HepG2 (cell line): ENCODE measurements at regions not wholly inside any gene's neighbourhood (a gene's known extent, or its start where the extent isn't known, plus 50 kb on each side); places are given as distances from the start of the nearest gene placed in this dataset.

Source experiments
- ATAC-seq: fragments of 200-7000 bp; cut with Tn5 transposase; 3 replicates; pipeline ENCODE4 v1.9.1; 2020; ENCODE audit warnings: mild to moderate bottlenecking, moderate library complexity
- BruUV-seq: library from RNA; stranded (reverse); fragments of 400-500 nt; replicated peaks from 2 replicates; lab custom pipeline; 2021; lab: Mats Ljungman, UMichigan
- CTCF ChIA-PET: fragments of 300-600 bp; formaldehyde crosslinking; extraction: SDS; loops from one replicate; lab custom pipeline; 2021; ENCODE audit warnings: low total read pairs, inconsistent platforms, low intra/inter-chr PET ratio; lab: Yijun Ruan, JAX
- POLR2A ChIA-PET: fragments of 350-600 bp; sonication (Branson Sonifier 250); formaldehyde crosslinking; loops from one replicate; lab custom pipeline; 2020; ENCODE audit warnings: antibody characterized with exemption, inconsistent platforms; lab: Yijun Ruan, JAX
- DNase-seq: peaks from one replicate; pipeline ENCODE4 v3.0.0-alpha.2; 2015; ENCODE audit warnings: low spot score
- FAIRE-seq: peaks from 3 replicates; lab custom pipeline; 2011; peaks lifted over from hg19 to GRCh38; lab: Jason Lieb, UNC
- H2AFZ ChIP-seq: one replicate; pipeline ENCODE4 v1.6.1; 2011; ENCODE audit warnings: low read length, inconsistent platforms
- H3K27ac ChIP-seq: fragments of 300-600 bp; 3 replicates; pipeline ENCODE4 v1.8.0; 2011; ENCODE audit warnings: mixed run types, mild to moderate bottlenecking, mixed read lengths, low read length, inconsistent platforms; ENCODE audit not compliant: insufficient read depth; ENCODE audit errors: extremely low read length
- H3K27me3 ChIP-seq, 2 experiments: fragments of 200-600 bp in 1 of 2; 2 replicates in 1 of 2; 3 replicates in 1 of 2; pipeline versions ENCODE4 v1.6.0 to v1.8.0; 2011; ENCODE audit warnings: low read length in 2 of 2, mild to moderate bottlenecking in 2 of 2, moderate library complexity in 2 of 2, inconsistent platforms in 1 of 2; ENCODE audit not compliant: insufficient read depth in 2 of 2, control insufficient read depth in 1 of 2
- H3K36me3 ChIP-seq, 2 experiments: fragments of 200-600 bp in 1 of 2; replicated peaks in 1 of 2; 2 replicates in 1 of 2; 3 replicates in 1 of 2; pipeline versions ENCODE4 v1.5.1 to v1.8.0; 2011; ENCODE audit warnings: low read length in 2 of 2, inconsistent platforms in 1 of 2; ENCODE audit not compliant: insufficient read depth in 2 of 2, control insufficient read depth in 1 of 2
- H3K4me1 ChIP-seq: 2 replicates; pipeline ENCODE4 v1.5.1; 2012; ENCODE audit warnings: low read length, inconsistent platforms; ENCODE audit not compliant: insufficient read depth
- H3K4me2 ChIP-seq: 2 replicates; pipeline ENCODE4 v1.6.0; 2011; ENCODE audit warnings: low read depth, low read length, inconsistent platforms
- H3K4me3 ChIP-seq, 3 experiments: fragments of 200-600 bp in 1 of 3; sonication (generic), shearing (Covaris generic) in 1 of 3; replicated peaks in 1 of 3; 2 replicates each; pipeline ENCODE4 v1.5.1; 2011 to 2016; ENCODE audit warnings: low read length in 3 of 3, inconsistent platforms in 2 of 3, low read depth in 2 of 3, mild to moderate bottlenecking in 2 of 3, control low read depth in 1 of 3, mixed read lengths in 1 of 3; ENCODE audit not compliant: insufficient read depth in 1 of 3
- H3K79me2 ChIP-seq: one replicate; pipeline ENCODE4 v1.6.1; 2011; ENCODE audit warnings: low read length, inconsistent platforms; ENCODE audit not compliant: insufficient read depth
- H3K9ac ChIP-seq: 2 replicates; pipeline ENCODE4 v1.6.0; 2011; ENCODE audit warnings: mild to moderate bottlenecking, low read depth, low read length, inconsistent platforms; ENCODE audit not compliant: insufficient read depth
- H3K9me3 ChIP-seq: 2 replicates; pipeline ENCODE4 v1.5.1; 2012; ENCODE audit warnings: mild to moderate bottlenecking, low read length
- H4K20me1 ChIP-seq: 2 replicates; pipeline ENCODE4 v1.6.0; 2011; ENCODE audit warnings: inconsistent platforms, mild to moderate bottlenecking, low read length, moderate library complexity; ENCODE audit not compliant: insufficient read depth
- JUND ChIP-seq: sonication (generic); formaldehyde crosslinking; IDR thresholded peaks from 2 replicates; pipeline ENCODE4 v1.8.0; 2022; ENCODE audit warnings: mild to moderate bottlenecking, missing genetic modification reagents
- MAFK ChIP-seq, 2 experiments: IDR thresholded peaks in 1 of 2; conservative IDR thresholded peaks in 1 of 2; 2 replicates each; pipeline ENCODE4 v1.6.1; 2011; ENCODE audit warnings: improper control_type of control experiment in 2 of 2, low read length in 2 of 2
- PTBP1 ChIP-seq: fragments of 200-400 bp; formaldehyde crosslinking; IDR thresholded peaks from 2 replicates; pipeline ENCODE4 v1.6.1; 2018; ENCODE audit warnings: low read length, low read depth; ENCODE audit not compliant: poor library complexity, severe bottlenecking
- ZNF468 ChIP-seq: sonication (generic); formaldehyde crosslinking; IDR thresholded peaks from 2 replicates; pipeline ENCODE4 v1.8.0; 2022; ENCODE audit warnings: mild to moderate bottlenecking, moderate library complexity, missing genetic modification reagents
- WGBS: methylation state at CpG from one replicate; pipeline ENCODE4 v1.1.6; 2017; ENCODE audit warnings: low lambda C conversion rate; 5-methylcytosine and 5-hydroxymethylcytosine counted together
- in situ Hi-C: cut with HindIII; loops from 2 replicates; pipeline ENCODE4 v1.10.0; 2017; ENCODE audit warnings: low pct_unique_long_range_greater_than_20kb; ENCODE audit not compliant: extremely low pct_ligation_motif_present
- intact Hi-C: fragments of 100-400 bp; cut with micrococcal nuclease; formaldehyde crosslinking; loops from one replicate; pipeline ENCODE4 v1.10.0; 2022; ENCODE audit not compliant: unreplicated experiment

GRCh38 chr20:52004018-52004417 is 187.6 kb downstream of the ZFP64 start:
- H3K9me3 ChIP-seq: no peaks in the 10 kb centered on the region
- FAIRE-seq: no peak
- peaks cover 34% of the 10 kb centered on the region for H3K4me1 ChIP-seq
- intact Hi-C loops: loop anchor here (5.0 kb wide), 1 partner anchor 58 kb away; no protein-coding TSS in a partner anchor
- TF ChIP-seq JUND (CRISPR knock-in tag): no peak
- no peak for DNase-seq
- POLR2A ChIA-PET: no interaction called here
- H3K27me3 ChIP-seq: no peaks in the 10 kb centered on the region
- CTCF ChIA-PET: no interaction called here
- no peak for ATAC-seq
- no peak overlapping the region for H3K9ac ChIP-seq
- in situ Hi-C loops: no loop called here
- H3K4me2 ChIP-seq: no peak overlapping the region
- H3K27ac ChIP-seq: no peak overlapping the region
- H3K79me2 ChIP-seq: no peaks in the 10 kb centered on the region
- 79% methylated on average over 5 of the region's 5 CpGs for WGBS
- no peak overlapping the region for H2AFZ ChIP-seq
- BruUV-seq: no TSS peak
- no peaks in the 10 kb centered on the region for H4K20me1 ChIP-seq
- H3K4me3 ChIP-seq: no peak overlapping the region
- no peaks in the 10 kb centered on the region for H3K36me3 ChIP-seq

DNA sequence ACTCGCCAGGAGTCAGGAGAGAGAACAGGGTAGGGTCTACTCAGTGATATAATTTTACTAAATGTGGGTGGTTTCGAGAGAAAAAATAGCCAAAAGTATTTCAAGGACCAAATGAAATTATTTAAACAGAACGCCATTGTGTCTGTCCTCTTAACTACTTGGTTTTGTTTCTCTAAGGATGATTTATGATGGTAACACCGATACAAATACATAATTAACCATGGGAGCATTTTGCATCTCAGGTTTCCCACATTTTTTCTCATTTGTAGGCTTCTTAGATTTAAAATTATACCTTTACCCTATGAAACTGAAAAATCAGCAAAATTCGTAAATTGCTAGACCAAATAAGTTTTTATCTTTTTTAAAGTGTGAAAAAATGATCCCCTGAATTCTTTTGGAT is 188.2 kb downstream of the ZFP64 start:
- no peak overlapping the region for H3K4me2 ChIP-seq
- WGBS: 38% methylated on average over 5 of the region's 5 CpGs
- H3K9ac ChIP-seq: no peak overlapping the region
- no peaks in the 10 kb centered on the region for H3K79me2 ChIP-seq
- H2AFZ ChIP-seq: no peak overlapping the region
- H3K27me3 ChIP-seq: no peaks in the 10 kb centered on the region
- TF ChIP-seq MAFK (conservative IDR thresholded peaks at IDR 0.05 in 1 of 2, IDR thresholded peaks at IDR 0.05 in 1 of 2; ENCODE audit: low read length in 2 of 2) (peak; percentile 18 to 43; a peak in 2 of 4 replicates), ZNF468 (CRISPR knock-in tag) (no peak), PTBP1 (no peak)
- intact Hi-C loops (loop anchor here (5.0 kb wide), 1 partner anchor 59 kb away; no protein-coding TSS in a partner anchor), in situ Hi-C loops (no loop called here)
- ATAC-seq: no peak
- H3K27ac ChIP-seq: no peak overlapping the region
- peaks cover 34% of the 10 kb centered on the region for H3K4me1 ChIP-seq
- no TSS peak for BruUV-seq
- no peaks in the 10 kb centered on the region for H4K20me1 ChIP-seq
- ChIA-PET CTCF (no interaction called here), POLR2A (no interaction called here)
- FAIRE-seq: no peak
- no peaks in the 10 kb centered on the region for H3K9me3 ChIP-seq
- H3K36me3 ChIP-seq: no peaks in the 10 kb centered on the region
- H3K4me3 ChIP-seq: no peak overlapping the region
- no peak for DNase-seq
